ENCODE measurements at regions not wholly inside any gene's neighbourhood (a gene's known extent, or its start where the extent isn't known, plus 50 kb on each side); places are given as distances from the start of the nearest gene placed in this dataset.

GRCh38 chr2:20103530-20103929 lies 52.1 kb upstream of the LAPTM4A start:
- H3K27ac ChIP-seq (ENCODE audit: low read depth, low read length), result no peak overlapping the region

More at GRCh38 chr2:20103530-20103929, 52.1 kb upstream of the LAPTM4A start:
- no peak overlapping the region for H3K9ac ChIP-seq (ENCODE audit: low read length)
- no peak overlapping the region for H3K4me3 ChIP-seq (ENCODE audit: low read length)
- no peaks in the 10 kb centered on the region for H3K27me3 ChIP-seq (ENCODE audit: control insufficient read depth, insufficient read depth, low read length)
- no peaks in the 10 kb centered on the region for H3K36me3 ChIP-seq (ENCODE audit: control insufficient read depth, insufficient read depth, low read length)
- H3K4me1 ChIP-seq (ENCODE audit: control insufficient read depth, insufficient read depth, low read length), result no peaks in the 10 kb centered on the region

All from rectal smooth muscle tissue (tissue), 1 donor.